ENCODE measurements at regions not wholly inside any gene's neighbourhood (a gene's known extent, or its start where the extent isn't known, plus 50 kb on each side); places are given as distances from the start of the nearest gene placed in this dataset.

- no peak for DNase-seq (ENCODE audit: low spot score)
Observed at GRCh38 chrX:117215683-117216082, 752.9 kb upstream of the CT83 start.

- no peak for DNase-seq (ENCODE audit: low spot score)
Observed at GRCh38 chrX:117196481-117196880, 733.7 kb upstream of the CT83 start.

- DNase-seq (ENCODE audit: low spot score) = no peak
Observed at GRCh38 chrX:117147249-117147648, 684.5 kb upstream of the CT83 start.

GRCh38 chrX:117138070-117138469 is 675.3 kb upstream of the CT83 start:
- DNase-seq (ENCODE audit: low spot score) = no peak

GRCh38 chrX:117134983-117135382 is 672.2 kb upstream of the CT83 start:
- no peak for DNase-seq (ENCODE audit: low spot score)

GRCh38 chrX:117120700-117121099 is 657.9 kb upstream of the CT83 start:
- no peak for DNase-seq (ENCODE audit: low spot score)

GRCh38 chrX:117096528-117096927 is 633.8 kb upstream of the CT83 start:
- DNase-seq (ENCODE audit: low spot score) = no peak

- no peak for DNase-seq (ENCODE audit: low spot score)
Observed at GRCh38 chrX:117095393-117095792, 632.6 kb upstream of the CT83 start.

- no peak for DNase-seq (ENCODE audit: low spot score)
Observed at GRCh38 chrX:117094149-117094548, 631.4 kb upstream of the CT83 start.

GRCh38 chrX:117093319-117093718 is 630.5 kb upstream of the CT83 start:
- DNase-seq (ENCODE audit: low spot score) = no peak

- no peak for DNase-seq (ENCODE audit: low spot score)
Observed at GRCh38 chrX:117092641-117093040, 629.9 kb upstream of the CT83 start.

GRCh38 chrX:117063224-117063623 is 600.4 kb upstream of the CT83 start:
- DNase-seq (ENCODE audit: low spot score) = no peak

GRCh38 chrX:117059848-117060247 is 597.1 kb upstream of the CT83 start:
- no peak for DNase-seq (ENCODE audit: low spot score)

GRCh38 chrX:117053260-117053659 is 590.5 kb upstream of the CT83 start:
- no peak for DNase-seq (ENCODE audit: low spot score)

GRCh38 chrX:117038918-117039440 is 576.2 kb upstream of the CT83 start:
- DNase-seq (ENCODE audit: low spot score) = no peak

GRCh38 chrX:117010243-117010642 is 547.5 kb upstream of the CT83 start:
- DNase-seq (ENCODE audit: low spot score) = no peak

GRCh38 chrX:117002981-117003380 is 540.2 kb upstream of the CT83 start:
- DNase-seq (ENCODE audit: low spot score) = no peak

GRCh38 chrX:116975517-116975916 is 512.7 kb upstream of the CT83 start:
- no peak for DNase-seq (ENCODE audit: low spot score)

- DNase-seq (ENCODE audit: low spot score) = no peak
Observed at GRCh38 chrX:116972362-116972761, 509.6 kb upstream of the CT83 start.

- DNase-seq (ENCODE audit: low spot score) = peak; percentile 1
Observed at GRCh38 chrX:116961872-116962582, 499.3 kb upstream of the CT83 start.

- DNase-seq (ENCODE audit: low spot score) = no peak
Observed at GRCh38 chrX:116930311-116930710, 467.5 kb upstream of the CT83 start.

GRCh38 chrX:116897526-116897925 is 434.8 kb upstream of the CT83 start:
- DNase-seq (ENCODE audit: low spot score) = no peak

- no peak for DNase-seq (ENCODE audit: low spot score)
Observed at GRCh38 chrX:116881961-116882360, 419.2 kb upstream of the CT83 start.

GRCh38 chrX:116873671-116874070 is 410.9 kb upstream of the CT83 start:
- no peak for DNase-seq (ENCODE audit: low spot score)

Data from umbilical cord (tissue), 1 donor.